MM.1S (cell line): ENCODE measurements at regions not wholly inside any gene's neighbourhood (a gene's known extent, or its start where the extent isn't known, plus 50 kb on each side); places are given as distances from the start of the nearest gene placed in this dataset.

Experiments used
- EZH2 ChIP-seq: fragments of 300-600 bp; sonication (generic); optimal IDR thresholded peaks from 2 replicates; pipeline ENCODE3; 2017; ENCODE audit warnings: low read depth, mild to moderate bottlenecking, antibody characterized with exemption, low read length, mixed read lengths
- EZH2phosphoT487 ChIP-seq: fragments of 300-600 bp; sonication (generic); IDR thresholded peaks from 2 replicates; pipeline ENCODE4 v1.6.1; 2018; ENCODE audit warnings: antibody characterized with exemption, low read length
- TF ChIP-seq, protein P1 (sequence below): fragments of 300-600 bp; sonication (generic); IDR thresholded peaks from 2 replicates; pipeline ENCODE4 v1.5.1; 2016; ENCODE audit warnings: antibody characterized with exemption, low read length, mixed read lengths

DNA sequence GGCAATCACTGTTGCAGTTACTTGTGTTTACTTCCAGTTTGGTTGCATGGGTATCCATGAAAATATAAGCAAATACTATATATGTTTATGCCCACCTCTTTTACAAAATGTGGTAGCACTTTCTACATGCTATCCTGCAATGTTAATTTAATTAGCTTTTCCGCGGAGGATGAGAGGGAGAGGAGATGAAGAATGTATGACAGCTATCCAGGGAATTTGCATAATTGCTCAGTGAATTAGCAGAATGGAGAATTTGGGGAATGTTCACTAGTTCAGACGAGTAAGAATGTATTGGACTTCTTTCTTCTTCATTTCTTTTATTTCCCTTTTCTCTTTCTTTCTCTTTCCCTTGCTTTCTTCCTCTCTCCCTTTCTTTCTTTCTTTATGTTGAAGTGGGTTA, 140.7 kb upstream of the SLC28A3 start:
- TF ChIP-seq, protein P1, sequence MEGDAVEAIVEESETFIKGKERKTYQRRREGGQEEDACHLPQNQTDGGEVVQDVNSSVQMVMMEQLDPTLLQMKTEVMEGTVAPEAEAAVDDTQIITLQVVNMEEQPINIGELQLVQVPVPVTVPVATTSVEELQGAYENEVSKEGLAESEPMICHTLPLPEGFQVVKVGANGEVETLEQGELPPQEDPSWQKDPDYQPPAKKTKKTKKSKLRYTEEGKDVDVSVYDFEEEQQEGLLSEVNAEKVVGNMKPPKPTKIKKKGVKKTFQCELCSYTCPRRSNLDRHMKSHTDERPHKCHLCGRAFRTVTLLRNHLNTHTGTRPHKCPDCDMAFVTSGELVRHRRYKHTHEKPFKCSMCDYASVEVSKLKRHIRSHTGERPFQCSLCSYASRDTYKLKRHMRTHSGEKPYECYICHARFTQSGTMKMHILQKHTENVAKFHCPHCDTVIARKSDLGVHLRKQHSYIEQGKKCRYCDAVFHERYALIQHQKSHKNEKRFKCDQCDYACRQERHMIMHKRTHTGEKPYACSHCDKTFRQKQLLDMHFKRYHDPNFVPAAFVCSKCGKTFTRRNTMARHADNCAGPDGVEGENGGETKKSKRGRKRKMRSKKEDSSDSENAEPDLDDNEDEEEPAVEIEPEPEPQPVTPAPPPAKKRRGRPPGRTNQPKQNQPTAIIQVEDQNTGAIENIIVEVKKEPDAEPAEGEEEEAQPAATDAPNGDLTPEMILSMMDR = no peak
- TF ChIP-seq EZH2 (no peak), EZH2phosphoT487 (no peak)
